HG03095 (cell line): ENCODE measurements at regions not wholly inside any gene's neighbourhood (a gene's known extent, or its start where the extent isn't known, plus 50 kb on each side); places are given as distances from the start of the nearest gene placed in this dataset.
"Not testable (repeated sequence)": the region's sequence is repeated elsewhere in the genome, so short reads cannot be mapped to it uniquely, and the experiment has no call there.

ENCODE experiments used
- ATAC-seq: cut with Tn5 transposase; IDR thresholded peaks from one replicate; pipeline ENCODE4 v1.9.1; 2021; ENCODE audit warnings: moderate library complexity; ENCODE audit not compliant: unreplicated experiment

DNA sequence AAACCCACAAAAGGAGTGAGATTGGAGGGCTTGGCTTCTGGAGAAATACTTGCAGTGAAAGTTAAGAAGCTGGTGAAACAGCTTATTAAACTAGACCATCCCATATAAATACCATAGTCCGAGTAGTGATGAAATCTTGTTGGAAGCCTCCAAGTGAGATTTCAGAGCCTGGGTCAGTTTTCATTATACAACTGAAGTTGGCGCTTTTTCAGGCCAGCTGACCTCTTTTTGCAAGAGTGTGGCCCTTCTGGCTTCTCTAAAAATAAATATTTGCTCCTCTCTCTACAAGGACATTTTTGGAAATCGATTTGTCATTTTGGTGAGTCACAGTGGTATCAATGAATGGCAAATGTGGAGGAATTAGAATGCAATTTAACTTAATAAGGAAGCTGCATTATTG is 51.2 kb upstream of the THRB start:
- no peak for ATAC-seq

DNA sequence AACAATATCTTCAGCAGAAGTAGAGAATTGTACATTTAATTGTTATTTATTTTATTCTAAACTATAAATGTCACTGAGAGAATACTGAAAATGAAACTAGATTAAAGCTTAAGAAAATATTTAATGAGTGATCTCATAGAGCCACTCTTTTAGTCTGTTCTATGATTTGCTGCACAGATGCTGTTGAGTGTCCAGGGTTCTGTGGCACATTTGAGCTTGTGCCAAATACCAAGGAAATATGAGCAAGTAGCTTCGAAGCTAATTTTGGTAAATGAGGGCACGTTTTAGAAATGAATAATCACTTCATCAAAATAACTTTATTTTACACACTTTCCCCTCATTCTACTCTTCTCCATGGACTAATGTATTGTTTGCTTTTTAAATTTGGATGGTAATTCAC is 53.6 kb upstream of the THRB start:
- ATAC-seq = no peak

DNA sequence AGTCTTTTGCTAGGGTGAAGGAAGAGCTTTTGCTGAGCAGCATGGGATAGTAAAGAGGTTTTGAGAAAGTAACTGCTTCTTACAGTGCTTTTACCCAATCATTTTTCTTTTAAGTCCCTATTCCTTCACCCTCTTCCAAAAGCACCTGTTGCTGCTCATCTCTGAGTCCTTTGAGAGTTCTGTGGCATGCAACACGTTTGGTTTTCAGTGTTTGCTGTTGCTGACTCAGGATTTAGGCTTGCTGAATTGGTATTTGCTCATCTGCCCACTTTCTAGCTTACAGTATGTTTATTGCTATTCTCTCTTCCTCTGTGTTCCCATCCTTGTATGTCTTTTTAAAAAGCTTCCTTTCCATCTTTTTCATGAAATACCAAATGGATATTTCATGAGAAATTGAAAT is 55.9 kb upstream of the THRB start:
- no peak for ATAC-seq

- ATAC-seq = no peak
These were observed 57.0 kb upstream of the THRB start for GRCh38 chr3:24551626-24552025.

- peak; percentile 70 for ATAC-seq
These were observed 68.2 kb upstream of the THRB start for GRCh38 chr3:24562895-24563294.

- no peak for ATAC-seq
These were observed 70.4 kb upstream of the THRB start for GRCh38 chr3:24565053-24565452.

- ATAC-seq = no peak
These were observed 71.0 kb upstream of the THRB start for GRCh38 chr3:24565656-24566055.

DNA sequence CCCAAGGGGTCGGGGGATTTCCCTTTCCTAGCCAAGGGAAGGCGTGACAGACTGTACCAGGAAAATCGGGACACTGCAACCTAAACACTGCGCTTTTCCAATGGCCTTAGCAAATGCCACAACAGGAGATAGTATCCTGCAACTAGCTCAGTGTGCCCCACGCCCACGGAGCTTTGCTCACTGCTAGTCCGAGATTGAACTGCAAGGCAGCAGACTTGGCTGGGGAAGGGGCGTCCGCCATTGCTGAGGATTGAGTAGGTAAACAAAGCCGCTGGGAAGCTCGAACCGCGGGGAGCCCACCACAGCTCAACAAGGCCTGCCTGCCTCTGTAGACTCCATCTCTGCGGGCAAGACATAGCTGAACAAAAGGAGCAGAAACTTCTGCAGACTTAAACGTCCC is 72.3 kb upstream of the THRB start:
- no peak for ATAC-seq

GRCh38 chr3:24572409-24572808 is 77.8 kb upstream of the THRB start:
- ATAC-seq = not testable (repeated sequence)

GRCh38 chr3:24573576-24573975 is 78.9 kb upstream of the THRB start:
- no peak for ATAC-seq

DNA sequence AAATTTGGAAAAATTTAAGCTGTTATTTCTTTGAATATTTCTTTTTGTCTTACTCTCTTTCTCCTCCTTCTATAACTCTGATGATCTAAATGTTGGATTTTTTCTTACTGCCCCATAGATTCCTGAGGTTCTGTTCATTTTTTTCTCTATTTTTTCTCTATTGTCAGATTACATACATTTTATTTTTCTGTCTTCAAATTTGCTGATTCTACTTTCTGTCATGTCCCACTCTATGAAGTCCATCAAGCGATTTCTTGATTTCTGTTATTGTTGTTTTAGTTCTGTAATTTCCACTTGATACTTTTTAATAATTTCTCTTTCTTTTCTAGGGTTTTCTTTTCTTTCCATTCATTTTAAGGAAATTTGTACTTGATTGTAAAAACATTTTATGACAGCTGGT is 83.7 kb upstream of the THRB start:
- ATAC-seq = no peak

DNA sequence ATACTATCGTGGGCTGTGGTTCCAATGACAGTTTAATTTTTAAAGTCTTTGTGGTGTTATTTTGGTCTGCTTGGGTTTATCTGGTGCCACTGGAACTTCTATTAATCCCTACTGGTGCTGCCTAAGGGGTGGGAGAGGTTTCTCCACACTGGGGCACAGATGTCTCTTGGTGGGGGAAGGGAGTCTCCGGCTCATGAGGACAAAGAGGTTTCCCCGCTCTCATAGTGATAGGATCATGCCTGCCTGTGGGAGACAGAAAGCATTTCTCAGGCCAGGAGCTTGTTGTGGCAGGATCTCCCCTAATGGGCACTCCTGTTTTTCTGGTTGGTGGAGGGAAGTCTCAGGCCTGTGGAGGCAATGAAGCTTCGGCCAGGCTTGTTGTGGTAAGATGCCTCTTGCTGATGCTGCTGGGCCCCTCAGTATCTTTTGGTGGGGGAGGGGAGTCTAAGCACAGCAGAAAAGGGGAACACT is 84.3 kb upstream of the THRB start:
- ATAC-seq = no peak

DNA sequence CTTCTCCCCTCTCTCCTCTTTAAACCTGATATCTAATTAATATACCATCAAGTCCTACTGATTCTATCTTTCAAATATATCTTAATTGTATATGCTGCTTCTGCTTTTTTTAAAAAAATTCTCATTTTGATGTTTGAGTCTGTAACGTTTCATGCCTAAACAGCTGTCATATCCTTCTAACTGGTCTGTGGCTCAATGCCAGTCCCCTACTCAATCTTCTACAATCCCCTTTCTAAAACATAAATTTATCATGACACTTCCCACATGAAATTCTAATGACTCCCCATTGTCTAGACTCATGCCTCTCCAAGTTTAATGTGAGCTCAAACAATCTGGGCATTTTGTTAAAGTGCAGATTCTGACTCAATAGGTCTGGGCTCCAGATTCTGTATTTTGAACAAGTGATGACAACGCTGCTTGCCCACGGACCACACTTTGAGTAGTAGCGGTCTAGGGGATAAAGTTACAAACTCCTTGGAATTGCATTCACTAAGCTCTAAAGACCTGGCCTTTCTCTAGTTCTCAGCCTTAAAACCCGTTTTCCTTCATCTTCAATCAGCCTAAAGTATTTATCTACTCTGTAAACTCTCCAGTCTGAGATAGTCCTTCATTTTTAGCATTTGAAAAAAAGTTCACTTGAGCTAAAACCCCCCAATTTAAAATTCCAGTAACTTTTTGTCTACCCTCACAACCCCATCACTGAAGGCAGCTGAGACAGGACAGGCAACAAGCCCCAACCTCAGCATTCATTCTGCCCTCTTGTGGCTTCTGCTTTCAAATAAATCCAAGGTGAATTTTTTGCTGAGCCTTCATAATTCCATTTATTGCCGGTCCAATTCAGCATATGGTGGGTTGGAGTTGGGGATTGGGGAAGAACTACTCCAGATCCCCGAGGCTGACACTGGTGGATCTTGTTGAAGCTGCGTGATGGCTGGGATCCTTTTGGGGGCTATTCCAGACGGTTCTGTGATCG is 88.1 kb upstream of the THRB start:
- no peak for ATAC-seq

- no peak for ATAC-seq
These were observed 92.3 kb upstream of the THRB start for GRCh38 chr3:24586920-24587319.

DNA sequence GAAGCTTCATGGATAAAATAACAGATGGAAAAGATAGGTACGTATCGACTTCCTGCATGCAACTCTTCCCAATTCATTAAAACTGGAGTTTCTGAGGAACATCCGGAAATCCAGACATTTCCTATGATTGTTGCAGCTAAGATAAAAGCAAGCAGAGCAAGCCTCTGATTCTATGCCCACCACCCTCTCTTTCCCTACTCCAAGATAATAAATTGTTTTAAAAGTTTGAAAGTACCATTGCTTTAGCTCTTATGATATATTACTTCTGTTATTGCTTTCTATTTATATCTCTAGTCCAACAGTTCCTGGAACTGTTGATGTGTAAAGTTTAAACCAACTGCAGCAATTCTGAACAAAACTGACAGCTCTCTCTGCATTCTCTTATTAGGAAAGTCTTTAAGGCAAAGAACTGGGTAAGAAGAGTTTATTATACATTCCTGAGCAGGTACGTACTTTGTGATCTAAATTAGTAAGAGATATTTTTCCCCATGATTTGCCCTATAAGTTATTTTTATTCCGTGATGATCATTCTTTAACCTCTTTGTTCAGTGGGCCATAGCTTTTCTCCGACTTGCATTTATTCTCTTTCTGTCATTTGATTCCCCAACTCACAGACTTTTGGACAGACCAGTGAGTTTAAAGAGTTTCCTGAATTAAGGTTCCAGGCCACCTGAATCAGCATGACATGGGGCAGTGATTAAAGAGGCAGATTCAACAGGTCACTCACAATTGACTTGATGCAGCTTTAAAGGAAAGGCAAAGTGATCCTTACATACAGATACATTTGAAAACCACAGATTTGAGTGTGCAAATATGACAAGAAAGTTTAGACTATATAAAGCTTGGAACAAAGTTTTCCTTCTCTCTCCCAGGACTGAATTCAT is 94.2 kb upstream of the THRB start:
- ATAC-seq = no peak

GRCh38 chr3:24589513-24589851 is 94.8 kb upstream of the THRB start:
- ATAC-seq = no peak

- no peak for ATAC-seq
These were observed 95.6 kb upstream of the THRB start for GRCh38 chr3:24589931-24590880.

GRCh38 chr3:24591191-24591590 is 96.5 kb upstream of the THRB start:
- ATAC-seq = no peak

- no peak for ATAC-seq
These were observed 97.3 kb upstream of the THRB start for GRCh38 chr3:24591661-24592555.

DNA sequence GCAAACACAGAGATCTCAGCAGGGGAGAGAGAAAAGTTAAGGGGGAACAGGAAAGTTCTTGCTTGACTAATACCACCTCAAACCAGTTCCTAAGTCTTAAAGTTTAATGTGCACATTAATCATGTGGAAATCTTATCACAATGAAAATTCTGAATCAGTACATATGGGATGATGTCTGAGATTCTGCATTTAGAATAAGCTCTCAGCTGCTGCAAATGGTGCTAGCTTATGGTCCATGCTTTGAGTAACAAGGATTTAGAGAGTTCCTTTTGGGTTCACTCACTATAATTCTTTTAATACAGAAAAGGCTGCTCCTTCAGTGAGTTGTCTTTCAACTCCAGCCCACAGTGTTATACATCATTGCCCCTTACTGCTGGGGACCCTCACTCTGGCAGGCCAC is 99.5 kb upstream of the THRB start:
- ATAC-seq = no peak
